Activated CD4-positive, alpha-beta T cell treated with anti-CD3 and anti-CD28 coated beads for 48 hours (primary cell): ENCODE measurements at regions not wholly inside any gene's neighbourhood (a gene's known extent, or its start where the extent isn't known, plus 50 kb on each side); places are given as distances from the start of the nearest gene placed in this dataset.

Experiments used
- DNase-seq: peaks from one replicate; pipeline ENCODE4 v3.0.0-alpha.2; 2020

DNA sequence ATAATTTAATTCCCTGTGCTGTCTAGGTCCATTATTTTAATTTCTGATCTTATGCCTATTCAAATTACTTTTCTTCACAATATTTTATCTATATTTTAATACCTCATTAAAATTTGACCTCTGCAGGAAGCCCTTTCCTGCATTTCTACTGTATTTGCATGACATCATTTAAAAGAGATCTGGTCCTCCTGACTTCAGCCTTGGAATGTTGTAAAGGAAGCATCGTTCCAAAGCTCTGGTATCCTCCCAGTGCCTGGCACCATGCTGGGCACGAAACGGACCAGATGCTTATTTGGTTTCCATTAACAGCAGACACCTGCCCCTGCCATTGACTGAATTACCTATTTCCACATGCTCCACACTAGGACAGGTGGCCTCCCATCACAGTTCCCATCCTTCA, 247.5 kb downstream of the KLF6 start:
- no peak for DNase-seq

DNA sequence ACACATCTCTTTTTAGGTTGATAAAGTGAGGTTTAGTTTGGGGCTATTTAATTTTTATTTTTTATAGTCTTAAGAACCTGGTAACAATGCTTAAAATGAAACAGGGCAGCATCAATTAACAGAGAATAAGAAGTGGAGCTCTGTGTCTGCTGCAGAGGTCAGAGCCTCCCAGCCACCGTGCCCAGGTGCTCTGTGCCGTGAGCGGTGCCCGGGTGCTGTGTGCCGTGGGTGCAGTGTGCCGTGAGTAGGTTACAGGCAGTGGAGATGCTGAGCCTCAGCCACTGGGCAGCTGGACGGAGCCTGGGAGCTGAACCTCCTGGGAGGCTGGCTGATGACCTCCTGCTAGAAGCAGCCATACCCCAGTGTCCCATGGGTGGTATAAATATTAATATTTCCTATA, 250.0 kb downstream of the KLF6 start:
- DNase-seq, result no peak

- DNase-seq, result no peak
These were observed 250.6 kb downstream of the KLF6 start for GRCh38 chr10:3534433-3534832.

DNA sequence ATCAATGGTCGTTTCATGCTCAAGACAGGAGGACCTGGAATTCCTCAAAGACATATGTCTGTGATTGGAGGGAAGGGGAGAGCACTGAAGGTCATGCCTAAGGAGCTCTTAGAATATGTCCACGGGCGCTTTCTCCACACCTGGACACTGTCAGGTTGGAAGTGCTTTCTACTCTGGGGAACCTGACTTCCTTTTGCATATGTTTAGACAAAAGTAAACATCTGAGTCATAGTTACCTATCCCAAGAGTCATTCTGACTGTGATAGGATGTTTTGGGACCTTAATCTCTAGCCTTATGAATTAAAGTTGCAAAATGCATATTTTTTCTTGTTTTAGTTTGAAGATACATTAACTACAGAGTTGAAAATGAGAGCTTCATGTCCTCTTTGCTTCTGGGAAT, 251.7 kb downstream of the KLF6 start:
- no peak for DNase-seq

- no peak for DNase-seq
These were observed 252.4 kb downstream of the KLF6 start for GRCh38 chr10:3532644-3533043.

DNA sequence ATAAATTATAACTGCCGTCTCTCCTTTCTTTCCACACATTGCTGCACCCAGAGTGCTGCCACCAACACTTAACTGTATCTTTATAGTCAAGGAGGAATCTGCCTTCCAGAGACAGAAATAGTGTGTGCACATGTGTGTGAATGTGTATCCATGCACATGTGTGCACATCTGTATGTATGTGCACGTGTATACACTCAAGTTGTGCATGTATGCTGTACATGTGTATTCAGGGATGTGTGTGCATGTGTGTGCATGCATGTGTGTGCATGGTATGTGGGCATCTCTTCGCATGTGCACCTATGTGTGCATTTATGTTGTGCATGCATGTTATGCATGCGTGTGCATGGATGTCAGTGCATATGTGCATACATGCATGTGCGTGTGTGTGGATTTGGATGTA, 253.3 kb downstream of the KLF6 start:
- DNase-seq, result no peak

DNA sequence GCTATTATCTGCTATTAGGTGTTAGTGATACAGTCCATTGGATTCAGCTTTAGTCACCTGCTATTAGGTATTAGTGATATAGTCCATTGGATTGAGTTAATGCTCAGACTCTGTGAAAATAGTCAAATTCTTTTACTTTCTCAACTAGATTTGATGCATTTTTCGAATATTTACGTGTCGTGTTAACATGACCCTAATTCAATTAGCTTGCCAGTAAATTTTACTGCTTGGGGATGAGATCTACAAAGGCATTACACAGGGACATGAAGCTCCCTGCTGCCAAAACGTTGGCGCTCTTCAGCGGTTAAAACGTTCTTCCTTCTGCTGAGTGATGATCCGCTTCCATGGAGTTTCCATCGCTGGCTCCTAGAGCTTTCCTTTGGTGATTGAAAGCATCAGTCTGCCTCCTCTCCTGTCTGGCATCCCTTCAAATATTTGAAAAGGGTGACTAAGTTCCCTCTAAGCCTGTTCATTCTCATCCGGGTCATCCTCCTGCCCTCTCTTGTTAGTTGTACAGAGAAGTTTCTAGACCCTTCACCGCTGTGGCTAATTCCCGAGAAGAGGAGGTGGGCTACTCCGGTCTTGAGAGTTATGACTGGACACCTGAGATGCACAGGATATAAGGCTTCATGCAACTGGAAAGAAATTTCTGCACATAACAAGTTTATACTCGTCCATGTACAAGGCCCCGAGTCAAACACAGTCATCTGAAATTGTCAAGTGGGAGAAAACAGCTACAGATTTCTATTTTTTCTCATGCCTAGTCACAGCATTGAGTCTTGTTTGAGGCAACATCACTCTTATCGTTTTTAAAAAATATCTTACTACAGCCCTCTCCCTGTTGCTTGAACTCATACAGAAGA, 254.0 kb downstream of the KLF6 start:
- no peak for DNase-seq

- DNase-seq, result no peak
These were observed 254.7 kb downstream of the KLF6 start for GRCh38 chr10:3530346-3530745.

GRCh38 chr10:3529691-3530090, 255.3 kb downstream of the KLF6 start:
- no peak for DNase-seq

- no peak for DNase-seq
These were observed 256.1 kb downstream of the KLF6 start for GRCh38 chr10:3528823-3529403.

- DNase-seq, result no peak
These were observed 256.7 kb downstream of the KLF6 start for GRCh38 chr10:3528271-3528670.

GRCh38 chr10:3527869-3528268, 257.1 kb downstream of the KLF6 start:
- no peak for DNase-seq

DNA sequence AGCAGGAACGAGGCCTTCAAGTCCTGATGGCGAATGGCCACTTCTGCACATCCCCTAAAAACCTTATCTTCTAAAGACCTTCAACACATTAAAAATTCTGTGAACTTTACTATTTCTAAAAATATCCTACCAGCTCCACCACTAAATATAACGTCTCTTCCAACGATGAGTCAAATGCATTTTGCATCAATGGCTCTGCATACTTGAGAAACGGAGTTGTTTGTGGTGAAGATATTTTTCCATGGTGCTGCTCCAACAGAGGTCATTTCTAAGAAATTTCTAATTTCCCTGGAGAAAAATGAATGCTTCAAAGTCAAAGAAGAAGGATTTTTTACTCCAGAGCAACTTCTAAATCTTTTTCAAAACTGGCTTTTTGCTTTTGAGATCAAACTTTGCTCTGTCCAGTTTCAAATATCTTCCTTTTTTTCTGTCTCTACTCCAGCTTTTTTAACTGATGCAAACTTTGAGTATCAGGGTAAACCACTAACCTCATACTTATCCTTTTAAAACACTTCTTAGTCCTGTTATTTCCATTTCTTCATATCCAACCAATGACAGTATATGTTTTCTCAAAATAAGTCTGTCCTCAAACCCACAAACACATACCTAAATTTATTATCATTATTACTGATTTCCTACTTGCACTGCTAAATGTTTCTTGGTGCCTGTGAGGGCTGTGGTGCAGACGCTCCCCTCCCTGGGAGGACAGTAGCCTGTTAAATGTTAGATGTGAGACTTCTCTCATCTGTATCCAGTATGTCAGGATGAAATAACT, 258.1 kb downstream of the KLF6 start:
- no peak for DNase-seq

- DNase-seq, result no peak
These were observed 259.1 kb downstream of the KLF6 start for GRCh38 chr10:3525832-3526449.

DNA sequence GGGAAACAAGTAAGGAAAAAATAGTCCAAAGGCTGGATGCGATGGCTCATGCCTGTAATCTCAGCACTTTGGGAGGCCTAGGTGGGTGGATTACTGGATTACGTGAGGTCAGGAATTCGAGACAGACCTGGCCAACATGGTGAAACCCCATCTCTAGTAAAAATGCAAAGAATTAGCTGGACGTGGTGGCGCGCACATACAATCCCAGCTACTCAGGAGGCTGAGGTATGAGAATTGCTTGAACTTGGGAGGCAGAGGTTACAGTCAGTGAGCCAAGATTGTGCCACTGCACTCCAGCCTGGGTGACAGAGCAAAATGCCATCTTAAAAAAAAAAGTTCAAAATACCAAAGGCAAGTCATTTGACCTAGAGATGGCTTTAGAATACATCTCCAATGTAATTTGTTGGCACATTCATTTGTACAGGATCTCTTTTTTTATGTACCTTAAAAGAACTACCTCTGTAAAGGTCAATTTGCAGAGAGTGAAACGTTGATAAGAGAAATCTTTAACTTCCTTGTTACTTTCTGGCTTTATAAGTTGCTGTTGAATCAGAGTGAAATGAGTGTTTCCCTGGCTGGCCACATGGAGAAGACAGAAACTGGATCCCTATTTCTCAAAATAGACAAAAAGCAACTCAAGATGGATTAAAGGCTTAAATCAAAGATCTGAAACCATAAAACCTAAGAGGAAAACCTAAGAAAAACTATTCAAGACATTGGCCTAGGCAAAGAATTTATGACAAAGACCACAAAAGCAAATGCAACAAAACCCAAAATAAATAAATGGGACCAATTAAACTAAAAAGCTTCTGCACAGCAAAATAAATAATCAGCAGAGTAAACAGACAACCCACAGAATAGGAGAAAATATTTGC, 260.7 kb downstream of the KLF6 start:
- DNase-seq, result no peak

DNA sequence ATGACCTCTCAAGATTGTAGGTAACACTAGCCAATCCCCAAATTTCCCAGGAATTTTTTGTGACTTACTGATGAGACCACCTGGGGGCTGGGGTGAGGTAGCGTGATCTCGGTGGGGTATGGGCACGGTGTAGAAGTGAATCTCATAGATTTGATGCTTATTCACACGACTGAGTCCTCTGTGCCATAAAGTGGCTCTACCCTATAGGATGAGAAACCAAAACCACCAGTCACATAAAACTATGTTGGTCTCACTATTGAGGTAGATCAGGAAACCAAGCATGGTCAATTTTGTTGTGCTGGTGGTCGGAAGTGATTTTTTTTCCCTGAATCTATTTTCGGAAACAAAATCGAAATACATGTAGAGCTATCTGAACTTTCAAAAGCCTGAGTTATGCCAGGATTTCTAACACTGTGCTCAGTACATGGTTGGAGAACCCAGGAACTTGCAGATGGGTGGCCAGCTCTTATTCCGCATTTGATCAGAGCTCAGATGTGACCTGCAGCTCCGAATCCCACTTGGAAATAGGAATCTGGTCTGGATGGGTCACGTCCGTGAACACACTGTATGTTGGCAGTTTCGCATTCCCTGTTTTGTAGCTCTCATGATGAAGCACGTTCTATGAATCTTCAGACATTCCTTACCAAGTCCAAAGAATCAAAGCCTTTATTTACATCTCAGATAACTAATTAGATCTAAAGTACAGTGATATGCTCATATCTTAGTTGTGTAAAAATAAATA, 261.5 kb downstream of the KLF6 start:
- DNase-seq, result no peak

DNA sequence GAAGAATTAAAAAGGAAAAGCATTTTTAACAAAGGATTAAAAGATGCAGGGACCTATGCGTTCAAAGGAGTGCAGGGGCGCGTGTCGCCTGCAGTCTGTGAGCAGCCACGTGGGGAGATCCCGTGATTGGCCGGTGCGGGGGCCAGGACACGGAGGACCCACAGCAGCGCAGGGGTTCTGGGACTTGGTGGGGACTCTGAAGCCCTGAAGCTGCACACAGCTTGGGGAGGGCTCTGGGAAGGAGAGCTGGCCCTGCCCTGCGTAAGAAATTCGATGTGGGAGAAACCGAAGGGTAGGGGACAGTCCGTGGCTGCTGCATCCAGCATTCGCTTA, 268.1 kb downstream of the KLF6 start:
- DNase-seq, result no peak

- DNase-seq, result peak; percentile 17
These were observed 268.6 kb downstream of the KLF6 start for GRCh38 chr10:3516234-3516922.

DNA sequence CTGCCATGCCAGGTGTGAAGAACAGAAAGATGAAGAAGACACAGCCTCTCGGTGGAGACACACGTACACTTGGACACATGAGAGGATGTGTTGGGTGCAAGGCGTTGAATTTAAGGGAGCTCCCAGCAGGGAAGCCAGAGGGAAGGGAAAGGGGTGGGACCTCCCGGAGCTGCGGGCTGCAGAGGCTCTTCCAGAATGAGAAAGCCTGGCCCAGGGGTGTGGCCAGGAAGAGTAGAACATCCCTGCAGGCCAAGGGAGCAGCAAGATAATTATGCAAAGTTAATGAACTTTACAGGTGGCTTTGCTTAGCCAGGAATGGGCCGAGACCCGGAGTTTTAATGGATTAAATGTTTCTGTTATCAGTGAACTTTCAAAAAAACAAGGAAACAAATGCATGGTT, 270.3 kb downstream of the KLF6 start:
- no peak for DNase-seq

- no peak for DNase-seq
These were observed 272.7 kb downstream of the KLF6 start for GRCh38 chr10:3512263-3512662.

- DNase-seq, result no peak
These were observed 273.5 kb downstream of the KLF6 start for GRCh38 chr10:3511483-3511882.
